Neural progenitor cell (in vitro differentiated cells): ENCODE measurements at regions not wholly inside any gene's neighbourhood (a gene's known extent, or its start where the extent isn't known, plus 50 kb on each side); places are given as distances from the start of the nearest gene placed in this dataset.

Experiments used
- EZH2 ChIP-seq: fragments of 200-600 bp; sonication (generic); IDR thresholded peaks from 2 replicates; pipeline ENCODE4 v1.6.1; 2017; ENCODE audit warnings: antibody characterized with exemption, mild to moderate bottlenecking, moderate library complexity
- EZH2phosphoT487 ChIP-seq: fragments of 200-600 bp; sonication (generic); IDR thresholded peaks from 2 replicates; pipeline ENCODE4 v1.6.1; 2017; ENCODE audit warnings: antibody characterized with exemption
- TF ChIP-seq, protein P1 (sequence below): fragments of 200-600 bp; sonication (generic); IDR thresholded peaks from 2 replicates; pipeline ENCODE4 v1.5.1; 2017; ENCODE audit warnings: antibody characterized with exemption, mild to moderate bottlenecking

GRCh38 chr7:34539003-34539402 is 119.0 kb upstream of the NPSR1 start:
- TF ChIP-seq EZH2 (no peak), EZH2phosphoT487 (no peak)
- TF ChIP-seq, protein P1, sequence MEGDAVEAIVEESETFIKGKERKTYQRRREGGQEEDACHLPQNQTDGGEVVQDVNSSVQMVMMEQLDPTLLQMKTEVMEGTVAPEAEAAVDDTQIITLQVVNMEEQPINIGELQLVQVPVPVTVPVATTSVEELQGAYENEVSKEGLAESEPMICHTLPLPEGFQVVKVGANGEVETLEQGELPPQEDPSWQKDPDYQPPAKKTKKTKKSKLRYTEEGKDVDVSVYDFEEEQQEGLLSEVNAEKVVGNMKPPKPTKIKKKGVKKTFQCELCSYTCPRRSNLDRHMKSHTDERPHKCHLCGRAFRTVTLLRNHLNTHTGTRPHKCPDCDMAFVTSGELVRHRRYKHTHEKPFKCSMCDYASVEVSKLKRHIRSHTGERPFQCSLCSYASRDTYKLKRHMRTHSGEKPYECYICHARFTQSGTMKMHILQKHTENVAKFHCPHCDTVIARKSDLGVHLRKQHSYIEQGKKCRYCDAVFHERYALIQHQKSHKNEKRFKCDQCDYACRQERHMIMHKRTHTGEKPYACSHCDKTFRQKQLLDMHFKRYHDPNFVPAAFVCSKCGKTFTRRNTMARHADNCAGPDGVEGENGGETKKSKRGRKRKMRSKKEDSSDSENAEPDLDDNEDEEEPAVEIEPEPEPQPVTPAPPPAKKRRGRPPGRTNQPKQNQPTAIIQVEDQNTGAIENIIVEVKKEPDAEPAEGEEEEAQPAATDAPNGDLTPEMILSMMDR: no peak
